NCI-H2227 (cell line): ENCODE measurements at regions not wholly inside any gene's neighbourhood (a gene's known extent, or its start where the extent isn't known, plus 50 kb on each side); places are given as distances from the start of the nearest gene placed in this dataset.
"Not testable (repeated sequence)": the region's sequence is repeated elsewhere in the genome, so short reads cannot be mapped to it uniquely, and the experiment has no call there.

ENCODE experiments used
- DNase-seq: peaks from one replicate; lab custom pipeline; 2025; ENCODE audit not compliant: unreplicated experiment; lab: John Stamatoyannopoulos, UW

GRCh38 chr10:11691319-11691755, 50.8 kb upstream of the ECHDC3 start:
- DNase-seq, result no peak

GRCh38 chr10:11689945-11690736, 52.0 kb upstream of the ECHDC3 start:
- DNase-seq, result no peak

GRCh38 chr10:11688448-11688795, 53.8 kb upstream of the ECHDC3 start:
- not testable (repeated sequence) for DNase-seq

- DNase-seq, result no peak
Observed at GRCh38 chr10:11687779-11688447, 54.3 kb upstream of the ECHDC3 start.

- DNase-seq, result no peak
Observed at GRCh38 chr10:11687357-11687771, 54.8 kb upstream of the ECHDC3 start.

GRCh38 chr10:11685787-11686218, 56.4 kb upstream of the ECHDC3 start:
- no peak for DNase-seq

GRCh38 chr10:11684717-11685645, 57.2 kb upstream of the ECHDC3 start:
- DNase-seq, result no peak

GRCh38 chr10:11684341-11684716, 57.9 kb upstream of the ECHDC3 start:
- DNase-seq, result not testable (repeated sequence)

- no peak for DNase-seq
Observed at GRCh38 chr10:11683529-11684320, 58.5 kb upstream of the ECHDC3 start.

GRCh38 chr10:11682851-11683250, 59.3 kb upstream of the ECHDC3 start:
- peak; percentile 26 for DNase-seq

GRCh38 chr10:11682267-11682683, 59.9 kb upstream of the ECHDC3 start:
- DNase-seq, result no peak

- DNase-seq, result no peak
Observed at GRCh38 chr10:11680496-11680895, 61.7 kb upstream of the ECHDC3 start.

GRCh38 chr10:11679946-11680345, 62.2 kb upstream of the ECHDC3 start:
- no peak for DNase-seq

GRCh38 chr10:11678074-11678793, 63.9 kb upstream of the ECHDC3 start:
- DNase-seq, result no peak

- no peak for DNase-seq
Observed at GRCh38 chr10:11677480-11677879, 64.7 kb upstream of the ECHDC3 start.

GRCh38 chr10:11673346-11674280, 62.2 kb upstream of the USP6NL start:
- no peak for DNase-seq

- DNase-seq, result no peak
Observed at GRCh38 chr10:11672836-11673235, 61.4 kb upstream of the USP6NL start.

- no peak for DNase-seq
Observed at GRCh38 chr10:11670381-11670780, 58.9 kb upstream of the USP6NL start.
